Activated CD4-positive, alpha-beta T cell treated with anti-CD3 and anti-CD28 coated beads, Interleukin-2, amount 50 U/mL, for 1 hour (primary cell): ENCODE measurements at regions not wholly inside any gene's neighbourhood (a gene's known extent, or its start where the extent isn't known, plus 50 kb on each side); places are given as distances from the start of the nearest gene placed in this dataset.
"Not testable (repeated sequence)": the region's sequence is repeated elsewhere in the genome, so short reads cannot be mapped to it uniquely, and the experiment has no call there.

Experiments
- DNase-seq: peaks from one replicate; pipeline ENCODE4 v3.0.0-alpha.2; 2020

- DNase-seq = no peak
Observed at GRCh38 chr13:73661066-73661465, 473.1 kb downstream of the KLF12 start.

GRCh38 chr13:73658639-73659038 lies 475.6 kb downstream of the KLF12 start:
- DNase-seq = no peak

DNA sequence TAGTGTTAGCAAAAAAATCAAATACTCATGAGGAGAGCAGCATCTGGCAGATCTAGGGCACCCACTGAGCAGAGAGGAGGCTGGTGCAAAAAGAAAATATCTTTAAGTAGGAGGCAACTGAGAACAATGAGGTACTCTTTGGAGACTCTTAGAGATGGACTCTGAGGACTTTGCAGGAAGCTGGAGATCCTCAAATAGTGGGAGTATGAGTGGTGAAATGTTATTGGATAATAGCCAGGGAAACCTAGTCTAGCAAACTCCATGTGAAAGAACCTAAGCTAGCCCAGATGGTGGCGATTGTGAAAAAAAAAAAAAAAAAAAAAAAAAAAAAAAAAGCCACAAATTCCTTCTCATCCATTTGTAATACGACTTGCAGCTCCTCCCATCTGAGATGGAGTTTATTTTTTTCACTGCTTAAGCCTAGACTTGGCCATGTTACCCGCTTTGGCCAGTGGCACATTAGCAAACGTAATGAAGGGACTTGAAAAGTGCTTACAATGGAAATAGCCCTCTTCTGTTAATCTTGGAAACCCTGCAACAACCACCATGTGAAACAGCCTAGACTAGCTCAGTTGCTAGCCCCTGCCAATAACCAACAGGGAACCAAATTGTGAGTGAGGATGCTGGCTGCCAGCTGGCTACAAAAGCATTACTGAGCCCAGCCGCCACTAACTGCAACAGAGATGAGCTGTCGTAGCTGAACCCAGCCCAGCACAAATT lies 476.2 kb downstream of the KLF12 start:
- no peak for DNase-seq

DNA sequence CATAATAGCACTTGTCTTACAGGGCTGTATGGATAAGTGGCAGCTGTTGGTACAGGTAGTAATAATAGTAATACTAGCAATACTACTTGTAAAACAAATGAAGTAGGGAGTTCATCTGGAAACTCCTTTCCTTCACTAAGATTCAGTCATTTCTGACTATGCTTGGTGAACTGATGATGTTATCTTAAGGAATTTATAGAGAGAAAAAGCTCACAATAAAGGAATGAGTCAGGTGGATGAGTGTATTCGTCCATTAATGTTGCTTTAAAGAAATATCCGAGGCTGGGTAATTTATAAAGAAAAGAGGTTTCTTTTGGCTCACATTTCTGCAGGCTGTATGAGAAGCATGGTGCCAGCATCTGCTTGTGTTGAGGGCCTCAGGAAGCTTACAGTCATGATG lies 477.3 kb downstream of the KLF12 start:
- no peak for DNase-seq

GRCh38 chr13:73653688-73654087 lies 480.5 kb downstream of the KLF12 start:
- DNase-seq = no peak

- no peak for DNase-seq
Observed at GRCh38 chr13:73647417-73647816, 486.8 kb downstream of the KLF12 start.

- not testable (repeated sequence) for DNase-seq
Observed at GRCh38 chr13:73640476-73641179, 493.6 kb downstream of the KLF12 start.

DNA sequence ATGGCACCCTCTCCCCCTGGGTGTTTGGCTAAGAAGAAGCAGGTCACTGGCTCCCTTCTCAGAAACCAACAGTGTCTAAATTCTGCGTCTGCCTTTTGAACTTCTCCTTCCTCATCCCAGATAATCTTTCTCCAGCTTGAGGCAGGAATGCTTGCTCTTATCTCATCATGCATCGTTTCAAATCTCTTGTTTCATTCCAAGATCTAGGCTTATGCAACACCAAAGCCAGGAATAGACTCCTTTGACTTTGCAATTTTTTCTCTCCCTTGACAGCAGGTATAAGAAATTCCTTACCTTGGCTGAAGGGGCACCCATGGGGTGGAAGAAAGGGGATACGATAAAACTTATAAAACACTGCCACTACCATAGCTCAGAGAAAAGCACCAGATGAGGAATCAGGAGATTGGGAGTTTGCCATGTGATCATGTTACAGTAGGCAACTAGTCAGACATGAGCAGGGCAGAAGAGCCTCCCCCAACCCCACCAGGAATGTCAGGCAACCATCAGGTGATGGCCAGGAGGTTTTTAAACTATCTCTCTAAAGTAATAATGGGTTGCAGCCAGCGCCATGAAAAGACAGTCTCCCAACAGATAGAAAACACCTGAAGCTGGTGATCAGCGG lies 498.9 kb downstream of the KLF12 start:
- DNase-seq = no peak

DNA sequence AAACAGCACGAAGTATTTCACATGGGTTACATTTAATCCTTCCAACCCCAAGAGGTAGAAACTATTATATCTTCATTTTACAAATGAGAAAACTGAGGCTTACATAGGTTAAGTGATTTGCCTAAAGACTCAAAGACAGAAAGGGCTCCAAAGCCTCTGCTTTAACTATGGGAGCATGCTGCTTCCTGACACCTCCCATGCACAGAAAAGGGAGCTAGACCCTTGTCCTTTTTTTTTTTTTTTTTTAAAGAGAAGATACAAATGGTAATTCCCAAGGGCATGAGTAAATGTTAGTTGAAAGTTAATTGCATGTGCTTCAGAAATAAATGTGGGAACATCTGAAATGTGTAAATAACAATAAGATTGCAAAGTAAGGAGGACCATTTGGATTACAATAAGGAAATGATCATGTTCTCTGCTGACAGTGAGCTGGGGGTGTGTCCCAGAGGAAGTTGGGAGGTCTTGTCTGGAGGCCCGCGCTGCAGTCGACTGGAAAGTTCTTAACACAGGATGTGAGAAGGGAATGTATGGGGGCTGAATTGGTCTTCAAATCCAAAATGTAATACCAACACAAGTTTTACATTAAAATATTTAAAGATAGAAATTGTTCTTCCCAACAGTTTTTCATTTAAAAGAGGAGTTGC lies 500.3 kb downstream of the KLF12 start:
- DNase-seq = no peak

- no peak for DNase-seq
Observed at GRCh38 chr13:73631411-73631810, 502.8 kb downstream of the KLF12 start.

- peak; percentile 2 for DNase-seq
Observed at GRCh38 chr13:73625562-73626339, 508.5 kb downstream of the KLF12 start.

GRCh38 chr13:73623281-73623680 lies 510.9 kb downstream of the KLF12 start:
- no peak for DNase-seq

GRCh38 chr13:73622381-73622780 lies 511.8 kb downstream of the KLF12 start:
- DNase-seq = no peak

DNA sequence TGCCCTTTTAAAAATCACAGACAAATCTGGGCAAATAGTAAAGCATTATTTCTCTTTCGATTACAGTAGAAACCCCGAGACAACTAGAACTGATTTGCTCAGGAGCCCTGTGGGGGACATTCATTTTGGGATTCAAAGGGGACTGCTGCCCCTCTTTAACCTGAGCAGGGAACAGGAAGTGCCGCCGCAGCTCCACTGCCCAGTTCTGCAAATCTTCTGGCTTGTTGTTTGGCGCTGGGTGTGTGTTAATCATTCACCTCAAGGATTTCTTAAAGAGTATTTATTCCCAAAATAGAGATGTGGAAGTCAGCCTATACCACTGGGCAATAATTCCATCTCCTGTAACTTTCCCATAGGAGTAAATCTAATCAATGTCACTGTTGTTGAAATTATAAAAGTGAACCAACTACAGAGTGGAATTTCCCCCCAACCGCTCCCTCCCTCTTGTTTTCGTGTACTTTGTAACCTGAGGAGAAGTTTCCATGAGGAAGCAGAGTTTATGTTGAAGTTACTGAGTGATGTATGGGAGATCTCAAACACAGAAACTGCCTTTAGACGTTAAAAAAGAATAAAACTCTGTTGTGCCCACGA lies 515.8 kb downstream of the KLF12 start:
- no peak for DNase-seq

DNA sequence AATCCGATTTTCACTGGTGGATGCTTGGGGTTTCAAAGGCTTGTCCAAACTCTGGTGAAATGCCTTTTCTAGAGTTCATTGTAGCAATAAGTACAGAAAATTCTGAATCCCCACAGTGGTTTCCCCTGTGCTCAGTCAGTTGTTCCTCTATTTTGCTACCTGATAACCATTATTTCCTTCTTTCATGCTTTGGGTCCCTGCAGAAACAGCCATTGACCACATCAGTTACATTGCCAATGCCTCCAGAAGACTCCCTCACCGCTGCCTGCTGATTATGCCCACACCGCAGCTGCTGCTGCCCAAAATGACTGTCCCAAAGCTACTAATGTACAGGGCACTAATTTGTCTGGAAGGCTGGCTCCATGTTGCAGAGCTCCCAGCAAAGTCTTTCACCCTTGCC lies 517.3 kb downstream of the KLF12 start:
- DNase-seq = no peak

GRCh38 chr13:73610799-73611592 lies 523.2 kb downstream of the KLF12 start:
- DNase-seq = no peak

DNA sequence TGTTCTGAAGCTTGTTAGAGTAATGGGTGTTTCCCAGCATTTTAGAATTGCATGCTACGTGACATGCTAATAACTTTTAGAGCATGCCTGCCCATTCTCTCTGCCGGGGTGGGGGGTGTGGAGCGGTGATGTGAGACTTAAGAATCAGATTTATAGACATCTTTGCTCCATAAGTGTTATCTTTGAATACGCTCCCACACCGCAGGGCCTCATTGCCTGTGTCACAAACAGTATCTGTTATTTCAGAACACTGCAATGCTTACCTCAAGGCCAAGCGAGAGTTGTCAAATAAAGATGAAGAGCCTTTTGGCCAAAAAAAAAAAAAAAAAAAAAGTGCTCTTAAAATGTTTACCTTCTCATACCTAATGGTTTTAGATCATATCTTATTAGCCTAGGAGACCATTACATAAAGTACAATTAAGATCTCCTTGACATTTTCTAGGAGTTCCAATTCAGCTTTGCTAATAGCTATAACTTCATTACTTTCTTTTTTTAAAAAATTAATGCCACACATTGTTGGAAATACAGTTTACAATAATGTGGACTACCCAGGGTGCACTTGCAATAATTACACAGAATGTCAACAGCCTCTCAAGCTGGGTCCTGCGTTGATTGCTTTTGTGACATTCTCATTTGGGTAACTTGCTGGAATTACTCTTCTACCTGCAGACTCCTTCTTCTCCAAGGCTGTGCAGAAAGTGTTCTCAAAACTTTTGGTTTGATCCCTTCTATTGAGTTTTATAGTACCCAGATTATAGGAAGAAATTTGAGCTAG lies 525.3 kb downstream of the KLF12 start:
- DNase-seq = no peak

DNA sequence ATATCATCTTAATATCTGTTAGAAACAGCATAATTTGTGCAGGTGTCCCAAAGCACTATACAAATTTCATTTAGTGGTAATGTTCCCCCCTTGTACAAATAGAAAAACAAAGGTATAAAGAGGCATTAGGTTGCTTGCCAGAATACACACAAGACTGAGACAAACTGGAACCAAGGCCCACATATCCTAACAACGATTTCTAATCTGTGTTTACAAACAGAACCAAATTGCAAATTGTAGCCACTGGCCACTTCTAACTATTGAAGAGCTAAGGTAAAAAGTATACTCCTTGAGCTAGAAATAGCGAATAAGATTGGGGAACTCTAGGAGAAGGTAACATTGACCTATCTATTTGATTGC lies 526.1 kb downstream of the KLF12 start:
- no peak for DNase-seq

DNA sequence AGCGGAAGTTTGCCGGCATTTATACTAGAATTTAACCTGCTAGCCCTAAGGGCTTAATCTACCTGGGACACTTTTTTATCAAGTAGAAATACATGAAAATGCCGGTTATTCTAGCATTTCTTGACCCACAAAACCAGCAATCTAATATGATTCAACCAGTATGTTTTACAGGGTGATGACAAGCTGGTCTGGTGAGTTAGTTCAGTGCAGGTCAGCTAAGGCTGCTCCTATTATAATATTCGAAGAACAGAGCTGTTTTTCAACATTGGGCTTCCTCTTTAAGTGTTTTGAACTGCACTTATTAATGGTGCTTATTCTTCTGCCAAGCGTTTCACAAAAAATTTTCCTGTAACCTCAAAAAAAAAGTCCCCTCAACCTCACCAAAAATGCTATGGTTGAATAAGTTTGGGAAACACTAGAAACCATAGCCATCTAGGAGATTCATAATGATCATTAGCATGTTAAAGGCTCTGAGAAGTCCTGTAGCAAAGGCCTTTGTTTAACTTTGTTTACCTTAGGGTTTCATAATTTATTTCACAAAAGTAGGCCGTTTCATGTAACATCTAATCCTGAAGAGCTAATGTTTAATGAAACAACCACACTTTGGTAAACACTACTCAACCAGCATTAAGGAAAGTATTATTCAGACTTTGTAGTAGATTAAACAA lies 526.6 kb downstream of the KLF12 start:
- no peak for DNase-seq

- DNase-seq = no peak
Observed at GRCh38 chr13:73603646-73604045, 530.6 kb downstream of the KLF12 start.
